ENCODE measurements at regions not wholly inside any gene's neighbourhood (a gene's known extent, or its start where the extent isn't known, plus 50 kb on each side); places are given as distances from the start of the nearest gene placed in this dataset.

DNA sequence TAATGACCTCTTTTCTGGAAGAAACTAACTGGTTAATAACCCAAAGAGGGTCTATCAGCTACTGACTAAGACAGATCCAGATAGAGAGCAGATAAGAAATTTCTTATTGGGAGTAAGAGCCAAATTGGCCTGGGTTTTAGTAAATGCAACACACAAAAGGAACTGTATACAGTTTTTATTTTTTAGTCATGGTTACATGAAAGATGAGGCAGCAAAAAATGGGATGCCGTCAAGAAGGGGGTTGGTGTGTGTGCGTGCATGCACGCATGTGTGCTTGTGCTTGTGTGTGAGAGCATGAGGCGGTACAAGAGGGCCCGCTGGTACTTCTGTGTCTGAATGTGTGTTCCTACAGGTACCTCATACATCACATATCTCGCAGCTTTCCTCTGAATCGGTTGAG, 466.2 kb upstream of the HNRNPA3 start:
- DNase-seq = no peak

DNA sequence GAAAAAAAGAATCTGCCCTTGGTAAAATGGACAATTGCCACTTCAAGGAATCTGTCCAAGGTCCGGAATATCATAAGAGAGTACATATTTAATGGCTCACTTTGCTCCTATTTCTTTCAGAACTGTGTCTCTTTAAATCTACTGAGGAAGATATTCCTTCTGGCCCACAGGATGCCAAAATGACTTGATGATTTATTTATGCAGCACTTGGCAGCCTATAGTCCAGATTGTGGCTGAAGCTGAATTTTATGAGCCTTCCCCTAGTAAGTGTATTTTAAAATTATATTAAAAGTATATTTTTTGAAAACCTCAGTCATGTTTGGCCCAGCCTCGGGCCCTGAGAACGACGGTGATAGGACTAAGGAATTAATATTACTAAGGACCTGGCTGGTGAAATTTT, 465.1 kb upstream of the HNRNPA3 start:
- DNase-seq = no peak

DNA sequence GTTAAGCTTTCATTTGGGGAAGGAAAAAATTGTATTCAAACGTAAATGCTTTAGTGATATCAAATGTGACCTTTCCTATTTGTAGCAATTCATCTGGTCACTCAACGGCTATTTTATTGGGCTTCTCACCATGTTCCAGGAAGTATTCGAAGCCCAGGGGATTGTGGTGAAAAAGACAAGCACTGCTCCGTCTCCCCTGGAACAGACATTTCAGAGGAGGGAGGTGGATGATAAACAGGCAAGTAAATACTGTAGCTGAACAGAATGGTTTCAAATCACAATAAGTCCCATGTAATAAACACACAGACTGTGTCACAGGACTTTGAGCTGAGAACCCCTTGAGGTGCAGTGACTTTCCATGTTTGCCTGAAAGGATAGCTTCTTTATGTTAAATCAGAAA, 464.7 kb upstream of the HNRNPA3 start:
- no peak for DNase-seq

DNA sequence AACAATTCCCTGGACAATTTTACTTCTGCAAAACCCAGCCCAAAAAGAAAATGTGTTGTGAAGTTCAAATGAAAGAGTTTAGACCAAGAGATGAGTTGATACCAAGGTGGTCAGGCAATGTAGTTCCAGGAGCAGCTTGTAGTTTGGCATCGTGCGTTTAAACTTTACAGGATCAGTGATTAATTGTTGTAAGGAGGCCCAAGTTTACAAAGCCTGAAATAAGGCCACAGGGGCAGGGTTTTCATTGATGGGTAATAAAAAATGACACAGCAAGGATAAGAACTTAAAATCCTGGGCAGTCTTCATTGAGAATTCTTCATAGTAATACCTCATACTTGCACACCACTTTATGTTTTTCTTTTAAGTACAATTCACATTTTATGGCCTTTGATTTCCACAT, 463.9 kb upstream of the HNRNPA3 start:
- no peak for DNase-seq

DNA sequence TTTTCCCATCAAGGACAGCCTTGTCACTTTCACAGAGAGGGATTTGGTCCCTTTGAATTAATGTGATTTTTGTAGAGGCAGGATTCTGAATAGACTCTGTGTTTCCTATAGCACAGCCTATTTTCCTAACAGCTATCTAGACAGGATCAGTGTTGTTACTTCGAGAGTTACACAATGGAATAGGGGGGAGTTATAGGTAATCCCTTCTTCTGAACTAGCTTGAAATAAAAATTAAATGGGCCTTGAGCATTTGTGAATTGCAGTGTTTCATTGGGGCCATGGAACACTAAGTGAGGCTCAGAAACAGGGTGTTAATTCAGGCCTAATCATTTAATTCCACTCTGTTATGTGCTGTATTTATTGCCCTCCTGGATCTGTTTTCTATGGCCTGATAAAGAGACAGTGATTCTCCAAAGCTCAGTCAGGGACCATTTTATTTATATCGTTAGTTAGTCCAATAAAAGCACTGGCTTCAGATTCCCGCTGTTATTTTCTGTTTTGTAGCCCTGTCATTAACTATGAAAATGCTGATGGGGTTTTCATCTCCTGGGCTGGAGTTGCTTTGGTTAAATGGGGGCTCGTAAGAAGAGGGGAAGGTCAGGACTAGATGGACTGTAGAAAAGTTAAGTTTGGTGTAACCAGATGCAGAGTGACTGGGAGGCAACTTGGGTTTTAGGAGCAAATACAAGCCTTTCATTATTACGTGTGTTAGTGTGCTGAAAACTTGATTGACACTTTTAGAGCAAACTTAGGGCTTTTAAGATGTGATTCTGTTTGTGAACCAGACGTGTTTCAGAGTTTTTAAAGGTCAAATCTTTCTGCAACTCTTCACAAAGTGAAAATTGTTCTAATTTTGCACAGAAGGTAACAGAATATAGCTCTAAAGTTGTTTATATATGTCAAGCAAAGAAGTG, 461.0 kb upstream of the HNRNPA3 start:
- no peak for DNase-seq

DNA sequence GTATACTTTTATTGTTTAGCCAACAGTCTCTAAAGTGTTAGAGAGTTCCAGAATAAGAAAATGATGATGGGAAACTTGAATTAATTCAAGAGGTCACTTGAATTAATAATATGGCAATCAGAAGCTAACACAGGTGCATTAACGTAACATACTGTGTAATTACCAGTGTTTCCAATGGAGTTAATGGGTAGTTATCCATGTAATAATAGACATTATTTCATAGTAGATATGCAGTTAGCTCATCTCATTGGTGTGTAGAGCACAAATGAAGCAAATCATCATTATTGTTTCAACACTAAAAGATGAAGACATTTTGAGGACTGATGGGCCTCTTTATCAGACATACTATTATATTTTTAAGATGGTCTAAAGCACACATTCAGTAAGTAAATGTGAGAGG, 460.3 kb upstream of the HNRNPA3 start:
- no peak for DNase-seq

DNA sequence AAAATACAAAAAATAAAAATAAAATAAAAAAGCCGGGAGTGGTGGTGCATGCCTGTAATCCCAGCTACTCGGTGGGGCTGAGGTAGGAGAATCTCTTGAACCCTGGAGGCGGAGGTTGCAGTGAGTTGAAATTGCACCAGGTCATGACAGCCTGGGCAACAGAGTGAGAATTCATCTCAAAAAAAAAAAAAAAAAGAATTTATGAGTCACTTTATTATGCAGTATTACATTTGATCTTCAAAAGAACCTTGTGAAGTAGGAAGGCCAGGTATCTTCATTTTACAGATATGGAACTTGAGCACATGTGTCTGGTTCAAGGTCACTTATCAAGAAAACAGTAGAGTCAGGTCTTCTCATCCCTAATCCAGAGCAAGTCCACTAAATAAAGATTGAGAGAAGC, 459.4 kb upstream of the HNRNPA3 start:
- no peak for DNase-seq

DNA sequence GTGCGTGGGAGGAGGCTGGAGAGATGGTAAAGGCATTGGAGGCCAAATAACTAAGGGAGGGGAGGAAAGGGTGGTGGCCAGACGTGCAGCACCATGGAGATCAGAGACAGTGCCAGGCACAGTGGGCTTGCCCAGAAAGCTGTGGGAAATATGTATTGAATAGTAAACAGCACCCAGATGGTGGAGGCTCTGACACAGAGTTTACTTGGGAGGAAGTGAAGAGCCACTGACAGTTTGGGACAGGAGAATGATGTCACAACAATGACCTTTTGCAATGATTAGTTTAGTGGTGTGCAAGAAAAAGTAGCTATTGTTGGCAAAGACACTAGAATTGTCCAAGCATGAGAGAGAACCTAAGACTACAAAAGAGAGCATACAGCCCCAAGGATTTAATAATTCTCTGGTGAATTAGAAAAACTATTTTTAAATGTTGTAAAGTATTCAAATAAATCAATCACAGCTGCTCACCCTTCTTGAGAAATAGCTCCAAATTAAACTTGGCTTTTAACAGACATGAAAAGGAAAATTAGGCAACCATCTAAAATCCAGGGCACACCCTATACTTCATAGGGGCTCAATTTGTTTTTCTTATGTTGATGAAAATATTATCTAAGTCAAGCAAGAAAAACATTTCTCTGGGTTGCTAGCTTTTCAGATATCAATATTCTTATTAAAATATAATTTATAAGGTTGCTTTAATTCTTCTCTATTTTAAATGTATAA, 458.7 kb upstream of the HNRNPA3 start:
- DNase-seq = no peak

DNA sequence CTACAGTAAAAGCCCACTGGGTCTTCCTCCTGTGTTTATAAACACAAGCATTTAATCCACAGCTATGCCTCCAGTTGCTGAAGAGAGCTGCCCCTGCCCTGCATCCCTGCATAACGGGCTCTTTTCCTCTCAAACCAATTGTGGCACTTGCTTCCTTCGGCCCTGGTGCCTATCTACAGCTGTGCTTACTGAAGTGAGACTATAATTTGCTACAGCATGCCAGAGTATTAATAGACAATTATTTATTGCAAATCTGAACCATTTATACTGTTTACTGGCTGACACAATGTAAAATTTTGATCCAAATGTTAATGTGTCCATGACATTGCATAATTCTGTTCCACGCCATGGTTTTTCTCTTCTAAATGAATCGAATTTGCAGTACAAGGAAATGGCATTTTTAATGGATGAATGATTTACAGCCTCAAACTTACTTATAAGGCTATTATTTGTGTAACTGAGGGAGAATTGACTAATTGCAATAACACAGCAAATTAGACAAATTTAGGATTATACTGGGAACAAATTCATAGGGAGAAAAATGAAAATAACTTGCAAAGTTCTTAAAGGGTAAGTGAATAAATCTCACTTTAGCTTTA, 457.0 kb upstream of the HNRNPA3 start:
- DNase-seq = no peak

DNA sequence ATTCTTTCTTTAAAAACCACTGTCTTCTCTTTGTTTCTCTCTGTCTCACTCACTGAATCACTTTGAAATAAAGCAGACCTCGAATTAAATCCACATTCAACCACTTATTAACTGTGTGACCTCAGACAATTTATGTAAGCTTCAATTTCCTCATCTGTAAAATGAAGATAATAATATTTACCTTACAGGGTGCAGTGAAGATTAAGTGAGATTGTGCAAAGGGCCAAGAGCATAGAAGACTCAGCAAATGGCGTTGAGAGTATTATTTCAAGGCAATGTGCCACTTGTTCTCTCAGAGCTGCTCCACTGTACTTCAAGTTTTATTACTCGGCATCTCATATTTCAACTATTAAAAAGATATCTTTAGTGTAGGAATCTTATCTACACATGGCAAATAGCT, 454.2 kb upstream of the HNRNPA3 start:
- DNase-seq = no peak

DNA sequence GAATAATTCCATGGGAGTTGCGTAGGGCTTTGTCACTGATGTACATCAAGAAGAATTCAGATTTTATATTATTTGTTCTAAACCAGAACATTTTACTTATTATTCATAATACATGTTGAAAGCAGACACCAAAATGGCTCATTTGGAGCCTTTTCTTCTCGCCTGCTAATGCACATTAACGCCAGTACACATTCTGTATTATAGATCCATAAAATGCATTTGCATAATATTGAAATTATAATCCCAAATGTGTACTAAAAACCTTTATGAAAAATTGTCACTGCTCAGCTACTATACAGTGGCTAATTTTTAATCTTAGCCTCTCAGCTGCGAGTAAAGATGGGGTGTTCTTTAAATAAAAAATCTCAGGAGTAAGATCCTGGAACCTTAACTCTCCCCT, 452.2 kb upstream of the HNRNPA3 start:
- no peak for DNase-seq

DNA sequence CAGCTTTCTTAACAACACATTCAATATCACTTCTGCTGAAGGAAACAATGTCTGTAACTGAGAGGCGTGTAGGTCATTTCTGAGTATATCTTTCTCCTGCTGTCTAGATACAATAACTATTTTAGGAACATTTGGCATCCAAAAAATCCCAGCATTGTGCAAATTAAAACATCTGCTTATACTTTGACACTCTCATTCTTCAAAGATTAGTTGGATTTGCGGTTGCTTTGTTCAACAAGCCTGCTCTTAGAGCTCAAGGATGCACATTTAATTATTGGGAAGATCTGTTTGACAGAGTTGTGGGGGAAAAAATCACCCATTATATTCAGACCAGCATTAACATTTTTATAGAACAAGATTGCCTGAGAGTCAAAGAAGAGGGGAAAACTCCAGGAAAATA, 449.5 kb upstream of the HNRNPA3 start:
- DNase-seq = no peak

DNA sequence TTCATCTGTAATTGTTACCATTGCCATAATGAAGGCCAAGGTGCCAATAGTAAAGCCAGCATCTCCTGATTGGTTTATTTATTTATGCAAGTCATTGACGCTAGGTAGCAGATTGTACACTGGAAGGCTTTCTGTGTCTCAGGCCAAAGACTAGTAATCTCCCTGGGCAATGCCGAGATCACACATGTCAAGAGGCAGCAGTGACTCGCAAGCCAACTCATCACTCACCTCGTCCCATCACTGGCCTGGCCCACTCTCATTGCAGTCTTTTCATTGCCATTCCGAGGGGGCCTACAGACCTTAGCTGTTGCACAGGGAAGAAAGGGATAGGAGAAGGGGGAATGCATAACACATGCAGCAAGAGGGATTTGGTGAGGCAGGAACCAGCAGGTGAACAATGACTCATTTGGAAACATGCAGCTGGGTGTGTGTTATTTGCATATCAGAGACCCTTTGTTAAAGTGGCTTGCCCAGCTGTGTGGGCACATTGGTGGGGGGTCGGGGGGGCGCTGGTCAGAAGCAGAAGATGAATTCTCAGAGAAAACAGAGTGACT, 448.7 kb upstream of the HNRNPA3 start:
- no peak for DNase-seq

DNA sequence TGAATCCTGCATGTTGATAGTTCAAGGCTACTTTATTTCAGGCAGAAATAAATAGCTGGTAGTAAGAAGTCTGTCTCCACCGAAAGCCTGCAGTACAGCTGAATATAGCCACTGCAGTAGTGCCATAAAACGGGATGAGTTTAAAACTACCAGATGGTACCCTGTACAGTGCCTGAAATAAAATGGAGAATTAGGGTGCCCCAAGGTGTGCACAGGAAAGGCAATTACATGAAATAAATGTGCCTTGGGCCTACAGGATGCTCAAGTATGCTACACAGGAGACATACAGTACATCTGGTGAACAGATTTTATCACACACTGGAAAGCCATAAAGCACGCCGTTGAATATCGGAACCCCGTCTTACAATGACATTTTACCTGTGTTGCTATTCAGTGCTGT, 447.7 kb upstream of the HNRNPA3 start:
- no peak for DNase-seq

DNA sequence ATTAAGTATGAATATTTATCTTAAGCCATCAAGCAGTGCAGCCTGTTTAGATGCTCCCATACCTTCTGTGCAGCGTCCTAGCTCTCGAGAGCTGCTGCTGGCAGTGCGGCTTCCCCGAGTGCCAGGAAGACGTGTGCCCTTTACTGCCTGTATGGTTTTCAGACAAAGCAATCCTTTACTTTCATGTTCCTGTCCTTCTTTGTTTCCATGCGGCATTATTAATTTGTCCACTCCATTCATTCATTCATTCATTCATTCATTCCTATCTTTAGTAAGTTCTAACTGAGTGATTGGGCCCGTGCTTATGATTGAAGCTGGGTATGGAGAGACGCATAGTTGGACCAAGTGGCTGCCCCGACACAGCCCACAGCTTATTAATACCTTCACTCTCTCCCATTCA, 446.6 kb upstream of the HNRNPA3 start:
- DNase-seq = no peak

DNA sequence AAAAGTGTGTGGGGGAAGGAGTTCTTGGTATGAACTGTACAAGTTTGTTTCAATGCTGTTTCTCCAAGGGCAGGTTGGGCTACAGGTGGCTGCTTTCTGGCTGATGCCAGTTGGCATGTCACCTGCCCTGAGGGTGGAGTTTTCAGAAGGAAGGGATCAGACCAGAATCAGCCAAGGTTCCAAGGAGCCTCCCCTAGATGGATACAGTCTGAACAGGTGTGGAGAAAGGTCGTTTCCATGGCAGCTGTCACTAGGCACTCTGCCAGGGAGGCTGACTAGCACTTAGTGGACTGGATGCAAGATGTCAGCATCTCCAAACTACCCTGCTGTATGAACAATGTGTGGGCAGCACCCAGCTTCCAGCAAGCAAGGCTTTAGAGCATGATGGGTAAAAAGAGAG, 444.4 kb upstream of the HNRNPA3 start:
- no peak for DNase-seq

DNA sequence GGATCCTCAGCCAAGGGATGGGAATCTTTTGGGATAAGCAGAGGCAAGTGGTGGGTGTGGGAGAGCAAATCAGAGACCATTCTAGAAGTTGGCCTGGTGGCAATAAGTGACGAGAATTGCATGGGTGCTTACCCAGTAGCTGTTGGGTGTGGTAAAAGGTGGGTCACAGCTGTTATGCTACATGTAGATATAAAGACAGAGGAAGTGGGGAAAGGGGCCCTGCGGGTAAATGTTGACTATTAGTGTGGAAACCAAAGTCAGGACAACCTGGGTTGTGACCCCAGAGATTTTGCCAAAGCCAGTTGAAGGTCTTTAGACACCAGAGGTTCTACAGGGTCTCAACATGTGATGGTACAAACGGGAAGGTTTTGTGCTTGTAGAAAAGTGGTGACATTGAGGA, 443.6 kb upstream of the HNRNPA3 start:
- no peak for DNase-seq

DNA sequence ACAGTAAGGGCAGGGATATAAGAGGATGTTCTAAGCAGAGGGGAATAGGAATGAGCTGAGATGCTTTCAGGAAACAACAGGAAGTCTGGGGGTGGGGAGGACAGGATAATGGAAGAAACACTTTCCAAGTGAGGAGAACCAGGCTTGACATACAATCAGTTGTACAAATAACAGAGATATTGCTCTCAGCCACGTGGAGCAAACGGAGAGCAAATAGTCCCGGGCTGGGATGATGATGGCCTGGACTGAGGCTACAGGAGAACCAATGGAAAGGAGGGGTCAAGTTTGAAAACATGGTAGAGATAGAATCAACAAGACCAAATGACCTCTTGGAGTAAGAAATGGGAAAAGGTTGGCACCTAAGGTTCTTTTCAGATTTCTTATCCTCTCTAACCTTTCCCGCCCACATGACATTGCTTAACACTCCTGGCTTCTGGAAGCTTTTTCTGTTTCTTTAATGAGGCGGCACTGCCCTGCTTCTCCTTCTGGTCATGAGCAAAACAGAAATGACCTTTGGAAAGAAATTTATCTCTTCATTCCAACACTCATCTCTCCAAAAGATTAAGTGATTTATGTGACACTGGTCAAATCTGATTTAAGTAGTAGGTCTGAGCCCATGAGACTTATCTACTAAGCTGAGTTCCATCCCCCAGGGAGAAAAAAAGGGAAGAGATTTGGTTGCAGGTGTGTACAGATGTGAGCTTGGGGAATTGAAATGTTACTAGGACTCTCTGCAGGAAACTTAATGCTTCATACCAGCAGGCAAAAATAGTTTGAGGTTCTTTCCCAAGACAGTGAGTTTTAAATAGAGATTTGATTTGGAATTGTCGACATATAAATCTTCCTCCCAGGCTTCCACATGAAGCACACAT, 442.9 kb upstream of the HNRNPA3 start:
- no peak for DNase-seq

DNA sequence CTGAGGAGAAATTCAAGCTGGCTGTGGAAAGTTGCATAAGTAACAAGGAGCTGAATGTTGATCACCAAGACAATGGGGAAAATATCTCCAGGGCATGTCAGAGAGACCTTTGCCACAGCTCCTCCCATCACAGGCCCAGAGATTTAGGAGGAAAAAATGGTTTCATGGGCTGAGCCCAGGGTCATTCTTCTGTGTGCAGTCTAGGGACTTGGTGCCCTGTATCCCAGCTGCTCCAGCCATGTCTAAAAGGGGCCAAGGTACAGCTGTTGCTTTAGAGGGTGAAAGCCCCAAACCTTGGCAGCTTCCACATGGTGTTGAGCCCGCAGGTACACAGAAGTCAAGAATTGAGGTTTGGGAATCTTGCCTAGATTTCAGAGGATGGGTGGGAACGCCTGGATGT, 439.8 kb upstream of the HNRNPA3 start:
- DNase-seq = no peak

DNA sequence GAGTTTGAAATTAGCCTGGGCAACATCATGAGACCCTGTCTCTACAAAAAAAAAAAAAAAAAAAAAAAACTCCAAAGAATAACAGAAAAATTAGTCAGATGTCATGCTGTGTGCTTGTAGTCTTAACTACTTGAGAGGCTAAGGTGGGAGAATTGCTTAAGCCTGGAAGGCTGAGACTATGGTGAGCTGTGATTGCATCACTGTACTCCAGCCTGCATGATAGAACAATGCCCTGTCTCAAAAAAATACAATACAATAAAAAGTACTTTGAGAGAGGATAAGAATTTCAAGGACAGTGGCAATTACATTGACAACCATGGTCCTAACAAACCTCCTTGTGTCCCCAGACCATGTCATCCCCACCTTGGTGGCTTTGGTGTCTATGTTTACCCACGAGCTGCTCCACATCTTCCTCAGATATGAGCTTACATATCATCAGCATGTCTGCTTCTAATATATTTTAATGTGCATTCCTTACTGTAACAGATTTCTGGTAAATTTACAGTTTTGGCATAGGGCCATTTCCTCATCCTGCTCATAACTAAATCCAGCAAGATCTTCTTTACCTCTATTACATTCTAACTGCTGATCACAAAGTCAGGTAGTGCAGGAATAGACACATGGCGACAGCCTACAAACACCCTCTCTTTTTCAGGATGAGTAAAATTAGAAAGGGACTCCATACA, 437.7 kb upstream of the HNRNPA3 start:
- DNase-seq = no peak

DNA sequence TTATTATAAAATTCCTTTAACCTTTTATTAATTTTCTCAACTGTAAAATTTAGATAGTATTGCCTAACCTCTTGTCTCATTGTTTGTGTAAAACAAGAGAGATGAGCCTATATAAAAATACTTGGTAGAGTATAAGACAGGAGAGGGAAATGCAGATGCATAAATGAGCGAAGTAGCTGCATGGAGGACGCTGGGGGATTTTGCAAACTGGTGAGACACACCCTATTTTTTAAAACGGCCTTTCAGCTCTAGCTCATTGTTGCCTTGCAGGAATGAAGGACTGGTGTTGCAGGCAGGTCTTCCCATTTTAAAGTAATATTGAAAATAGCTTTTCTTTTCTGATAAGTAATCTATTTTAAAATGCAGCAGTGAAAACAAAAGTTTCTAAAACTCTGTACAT, 435.3 kb upstream of the HNRNPA3 start:
- DNase-seq = no peak

DNA sequence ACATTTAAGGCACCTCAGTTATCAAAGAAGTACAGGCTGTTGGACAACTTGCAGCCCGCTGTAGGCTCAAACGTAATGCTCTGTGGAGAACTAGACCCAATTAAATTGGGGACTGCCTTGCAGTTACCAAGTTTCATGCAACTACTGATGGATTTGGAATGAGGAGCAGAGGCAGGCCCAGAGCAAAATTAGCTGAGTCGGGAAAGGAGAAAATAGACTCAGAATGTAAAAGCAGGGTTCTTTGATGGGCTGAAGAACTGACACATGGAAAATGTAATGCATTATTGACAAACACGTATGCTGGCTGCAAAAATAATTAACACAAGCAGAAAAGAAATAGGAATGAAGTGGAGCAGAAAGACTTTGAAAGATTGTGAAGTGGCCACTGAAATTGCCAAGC, 432.7 kb upstream of the HNRNPA3 start:
- DNase-seq = no peak

All from CD4-positive, alpha-beta T cell treated with Interleukin-1 beta for 1 hour (primary cell).